GM21825 (cell line): ENCODE measurements at regions not wholly inside any gene's neighbourhood (a gene's known extent, or its start where the extent isn't known, plus 50 kb on each side); places are given as distances from the start of the nearest gene placed in this dataset.
"Not testable (repeated sequence)": the region's sequence is repeated elsewhere in the genome, so short reads cannot be mapped to it uniquely, and the experiment has no call there.

ENCODE experiments used
- ATAC-seq: cut with Tn5 transposase; IDR thresholded peaks from one replicate; pipeline ENCODE4 v1.9.1; 2021; ENCODE audit warnings: mild to moderate bottlenecking, moderate library complexity; ENCODE audit not compliant: unreplicated experiment

GRCh38 chr5:12668564-12668963, 764.3 kb upstream of the CTNND2 start:
- ATAC-seq, result no peak

GRCh38 chr5:12667818-12668217, 763.6 kb upstream of the CTNND2 start:
- ATAC-seq, result not testable (repeated sequence)

DNA sequence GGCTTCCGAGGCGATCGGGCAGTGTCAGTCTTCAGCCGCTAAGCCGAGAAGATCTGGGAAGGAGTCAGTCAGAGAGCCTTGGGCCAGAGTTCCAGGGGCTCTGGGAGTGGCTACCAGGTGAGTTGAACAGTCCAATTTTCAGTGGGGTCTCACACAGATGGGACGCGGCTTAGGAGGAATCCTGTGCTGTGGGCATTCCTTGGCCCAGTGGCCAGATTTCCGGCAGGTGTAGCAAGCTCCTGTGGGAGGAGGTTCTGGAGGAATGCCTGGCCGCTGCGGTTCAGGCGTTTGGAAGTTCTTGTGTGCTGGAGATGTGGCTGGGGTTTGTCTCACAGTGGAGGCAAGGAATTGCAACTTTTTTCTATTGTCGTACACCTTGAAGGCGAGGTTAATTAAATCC, 761.5 kb upstream of the CTNND2 start:
- not testable (repeated sequence) for ATAC-seq

DNA sequence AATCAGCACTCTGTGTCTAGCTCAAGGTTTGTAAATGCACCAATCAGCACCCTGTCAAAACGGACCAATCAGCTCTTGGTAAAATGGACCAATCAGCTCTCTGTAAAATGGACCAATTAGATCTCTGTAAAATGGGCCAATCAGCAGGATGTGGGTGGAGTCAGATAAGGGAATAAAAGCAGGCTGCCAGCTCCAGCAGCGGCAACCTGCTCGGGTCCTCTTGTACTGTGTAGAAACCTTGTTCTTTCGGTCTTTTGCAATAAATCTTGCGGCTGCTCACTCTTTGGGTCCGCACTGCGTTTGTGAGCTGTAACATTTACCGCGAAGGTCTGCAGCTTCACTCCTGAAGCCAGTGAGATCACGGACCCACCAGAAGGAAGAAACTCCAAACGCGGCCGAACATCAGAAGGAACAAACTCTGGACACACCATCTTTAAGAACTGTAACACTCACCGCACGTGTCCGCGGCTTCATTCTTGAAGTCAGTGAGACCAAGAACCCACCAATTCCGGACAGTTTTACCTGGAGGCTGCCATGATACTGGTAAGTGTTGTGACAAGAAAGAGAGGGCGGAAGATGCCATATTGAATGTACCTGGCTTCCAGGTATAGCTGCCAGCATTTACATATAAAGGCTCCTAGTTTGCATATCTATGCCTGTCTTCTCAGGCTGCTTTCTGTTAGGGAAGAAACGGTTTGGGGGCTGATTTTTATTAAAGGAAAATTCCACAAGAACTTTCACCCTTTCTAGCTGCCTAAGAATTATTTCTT, 758.5 kb upstream of the CTNND2 start:
- ATAC-seq, result no peak

GRCh38 chr5:12661617-12662370, 757.5 kb upstream of the CTNND2 start:
- ATAC-seq, result no peak

DNA sequence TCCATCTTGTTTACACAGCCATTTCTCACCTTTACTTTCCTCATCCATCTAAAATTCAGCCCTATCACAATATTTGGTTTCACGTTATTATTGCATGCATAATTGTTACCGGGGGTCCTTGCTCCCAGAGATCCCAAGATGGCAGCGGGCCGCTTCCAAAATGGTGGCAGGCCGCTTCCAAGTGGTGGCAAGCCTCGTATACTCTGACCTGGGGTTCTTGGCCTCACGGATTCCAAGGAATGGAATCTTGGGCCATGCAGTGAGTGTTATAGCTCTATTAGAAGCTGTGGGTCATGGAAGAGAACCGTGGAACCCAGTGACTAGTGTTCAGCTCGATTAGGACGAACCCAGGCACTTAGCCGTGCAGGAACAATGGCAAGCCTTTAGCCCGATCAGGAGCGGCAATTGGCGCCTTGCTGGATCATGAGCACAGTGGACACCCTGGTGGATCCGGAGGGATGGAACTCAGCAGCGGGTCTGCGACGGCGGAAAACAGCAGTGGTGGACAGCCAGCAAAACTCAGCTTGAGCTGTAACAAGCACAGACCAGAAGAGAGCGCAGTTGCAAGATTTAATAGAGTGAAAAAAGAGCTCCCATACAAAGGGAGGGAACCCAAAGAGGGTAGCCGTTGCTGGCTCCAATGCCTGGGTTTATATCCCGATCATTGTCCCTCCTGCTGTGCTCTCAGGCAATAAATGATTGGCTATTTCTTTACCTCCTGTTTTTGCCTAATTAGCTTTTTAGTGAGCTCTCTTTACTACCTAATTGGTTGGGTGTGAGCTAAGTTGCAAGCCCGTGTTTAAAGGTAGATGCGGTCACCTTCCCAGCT, 756.2 kb upstream of the CTNND2 start:
- ATAC-seq, result not testable (repeated sequence)

DNA sequence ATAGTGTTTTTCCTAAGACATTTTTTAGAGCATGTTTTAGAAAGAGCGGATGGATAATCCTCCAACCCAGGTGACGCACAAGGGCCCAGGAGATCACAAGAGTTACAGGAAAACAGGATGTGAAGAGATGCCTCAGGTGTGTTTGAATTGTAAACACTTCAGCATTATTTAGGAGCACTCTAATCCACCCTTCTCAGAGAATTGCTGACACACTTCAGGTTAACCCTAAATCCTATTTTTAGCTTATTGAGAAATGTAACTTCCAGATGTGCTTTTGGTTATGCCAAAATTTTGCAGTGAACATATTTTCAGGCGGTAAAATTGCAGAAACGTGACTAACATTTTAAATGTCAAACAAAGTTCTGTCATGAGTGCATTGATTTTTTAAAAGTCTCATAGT, 755.4 kb upstream of the CTNND2 start:
- ATAC-seq, result no peak

- no peak for ATAC-seq
Measured at GRCh38 chr5:12658871-12659446, 754.7 kb upstream of the CTNND2 start.

DNA sequence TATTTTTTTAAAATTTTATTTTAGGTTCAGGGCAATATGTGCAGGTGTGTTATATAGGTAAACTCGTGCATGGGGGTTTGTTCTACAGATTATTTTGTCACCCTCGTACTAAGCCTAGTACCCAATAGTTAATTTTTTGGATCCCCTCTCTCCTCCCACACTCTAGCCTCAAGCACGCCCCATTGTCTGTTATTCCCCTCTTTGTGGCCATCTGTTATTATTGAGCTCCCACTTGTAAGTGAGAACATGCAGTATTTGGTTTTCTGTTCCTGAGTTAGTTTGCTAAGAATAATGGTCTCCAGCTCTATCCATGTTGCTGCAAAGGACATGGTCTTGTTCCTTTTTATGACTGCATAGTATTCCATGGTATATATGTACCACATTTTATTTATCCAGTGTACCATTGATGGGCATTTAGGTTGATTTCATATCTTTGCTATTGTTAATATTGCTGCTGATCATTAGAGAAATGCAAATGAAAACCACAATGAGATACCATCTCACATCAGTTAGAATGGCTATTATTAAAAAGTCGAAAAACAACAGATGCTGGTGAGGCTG, 753.7 kb upstream of the CTNND2 start:
- ATAC-seq, result not testable (repeated sequence)

DNA sequence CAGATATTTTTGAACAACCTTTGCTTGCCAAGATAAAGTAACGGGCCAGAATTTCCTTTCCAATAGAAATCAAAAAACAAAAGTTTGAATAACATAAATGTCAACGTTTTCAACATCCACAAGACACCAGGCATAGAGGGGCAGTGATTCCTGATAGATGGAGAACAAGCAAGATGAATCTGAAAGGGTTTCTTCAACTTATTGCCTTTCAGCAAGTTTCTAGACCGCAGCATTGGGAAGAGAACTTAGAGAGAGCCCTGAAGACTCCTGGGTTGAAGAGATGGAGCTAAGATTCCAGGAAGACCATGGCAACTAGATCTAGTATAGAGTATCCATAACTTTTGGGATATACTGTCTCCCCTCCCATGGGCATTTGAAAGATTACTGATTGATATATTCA, 751.4 kb upstream of the CTNND2 start:
- no peak for ATAC-seq

DNA sequence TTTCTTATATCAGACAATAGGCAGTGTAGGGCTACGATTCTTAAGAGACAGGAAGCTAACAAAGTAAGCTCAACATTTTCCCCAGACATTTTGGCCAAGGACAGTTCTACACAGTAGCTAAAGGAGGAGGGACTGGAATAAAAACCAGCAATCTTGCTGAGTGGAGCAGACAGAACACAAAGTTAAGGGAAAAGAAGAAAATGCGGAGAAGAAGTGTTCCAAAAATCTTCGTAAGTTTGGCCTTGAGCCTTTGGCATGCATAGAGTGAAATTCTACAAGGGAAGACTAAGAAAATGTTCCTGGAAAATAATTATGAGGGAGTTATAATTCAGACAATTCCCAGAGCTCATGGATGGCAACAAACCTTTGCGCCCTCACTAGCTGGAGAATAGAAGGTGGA, 748.0 kb upstream of the CTNND2 start:
- no peak for ATAC-seq

DNA sequence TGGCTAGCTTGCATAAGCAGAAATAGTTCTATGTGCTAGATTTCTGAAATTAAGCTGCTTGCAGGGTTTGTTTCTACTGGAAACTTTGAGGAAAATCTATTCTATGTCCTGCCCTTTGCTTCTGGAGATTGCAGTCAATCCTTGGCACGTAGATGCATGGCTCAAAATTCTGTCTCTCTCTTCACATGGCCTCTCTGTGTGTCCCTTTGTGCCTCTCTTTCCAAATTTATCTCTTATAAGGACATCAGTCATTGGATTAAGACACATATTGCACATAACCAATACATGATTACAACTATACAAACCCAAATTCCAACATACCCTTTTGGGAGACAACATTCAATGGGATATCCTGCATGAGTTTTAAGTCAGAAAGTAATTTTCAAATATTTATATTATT, 744.3 kb upstream of the CTNND2 start:
- ATAC-seq, result no peak

DNA sequence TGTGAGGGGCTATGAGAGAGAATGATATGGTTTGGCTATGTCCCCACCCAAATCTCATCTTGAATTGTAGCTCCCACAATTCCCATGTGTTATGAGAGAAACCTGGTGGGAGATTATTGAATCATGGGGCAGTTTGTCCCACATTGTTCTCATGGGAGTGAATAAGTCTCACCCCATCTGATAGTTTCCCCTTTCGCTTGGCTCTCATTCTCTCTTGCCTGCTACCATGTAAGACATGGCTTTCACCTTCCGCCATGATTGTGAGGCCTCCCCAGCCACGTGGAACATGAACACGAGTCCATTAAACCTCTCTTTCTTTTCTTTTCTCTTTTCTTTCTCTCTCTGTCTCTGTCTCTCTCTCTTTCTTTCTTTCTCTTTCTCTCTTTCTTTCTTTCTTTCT, 743.4 kb upstream of the CTNND2 start:
- ATAC-seq, result no peak

GRCh38 chr5:12645582-12645981, 741.3 kb upstream of the CTNND2 start:
- ATAC-seq, result no peak

DNA sequence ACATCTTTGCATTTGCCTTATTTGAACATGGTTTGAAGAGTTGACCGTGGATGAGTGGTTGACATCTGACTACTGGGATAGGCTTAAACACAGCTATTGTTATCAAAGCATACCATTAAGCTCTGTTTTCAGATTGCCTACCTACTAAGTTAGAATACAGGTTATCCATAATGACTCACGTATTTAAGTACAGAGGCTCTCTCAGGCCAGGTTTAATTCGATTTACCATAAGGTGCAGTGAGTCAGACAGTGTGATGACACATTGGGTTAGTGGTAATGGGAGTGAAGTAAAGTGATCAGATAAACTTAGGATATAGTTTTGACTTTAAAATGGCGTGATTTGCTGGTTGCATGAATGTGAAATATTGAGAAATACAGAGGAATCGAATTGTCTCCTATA, 732.0 kb upstream of the CTNND2 start:
- no peak for ATAC-seq

- ATAC-seq, result no peak
Measured at GRCh38 chr5:12626556-12626955, 722.3 kb upstream of the CTNND2 start.

DNA sequence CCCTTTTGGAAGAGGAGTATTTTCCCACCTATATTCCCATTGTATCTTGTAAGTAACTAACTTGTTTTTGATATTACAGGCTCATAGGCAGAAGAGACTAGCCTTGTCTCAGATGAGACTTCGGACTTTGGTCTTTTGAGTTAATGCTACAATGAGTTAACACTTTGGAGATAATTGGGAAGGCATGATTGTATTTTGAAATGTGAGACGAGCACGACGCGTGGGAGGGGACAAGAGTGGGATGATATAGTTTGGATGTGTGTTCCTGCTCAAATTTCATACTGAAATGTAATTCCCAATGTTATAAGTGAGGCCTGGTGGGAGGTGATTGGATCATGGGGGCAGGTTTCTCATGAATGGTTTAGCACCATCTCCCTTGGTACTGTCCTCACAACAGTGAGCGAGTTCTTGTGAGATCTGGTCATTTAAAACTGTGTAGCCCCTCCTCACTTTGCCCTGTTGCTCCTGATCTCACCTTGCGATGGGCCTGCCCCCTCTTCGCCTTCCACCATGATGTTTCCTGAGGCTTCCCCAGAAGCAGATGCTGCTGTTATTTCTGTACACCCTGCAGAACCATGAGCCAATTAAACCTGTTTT, 721.5 kb upstream of the CTNND2 start:
- no peak for ATAC-seq

DNA sequence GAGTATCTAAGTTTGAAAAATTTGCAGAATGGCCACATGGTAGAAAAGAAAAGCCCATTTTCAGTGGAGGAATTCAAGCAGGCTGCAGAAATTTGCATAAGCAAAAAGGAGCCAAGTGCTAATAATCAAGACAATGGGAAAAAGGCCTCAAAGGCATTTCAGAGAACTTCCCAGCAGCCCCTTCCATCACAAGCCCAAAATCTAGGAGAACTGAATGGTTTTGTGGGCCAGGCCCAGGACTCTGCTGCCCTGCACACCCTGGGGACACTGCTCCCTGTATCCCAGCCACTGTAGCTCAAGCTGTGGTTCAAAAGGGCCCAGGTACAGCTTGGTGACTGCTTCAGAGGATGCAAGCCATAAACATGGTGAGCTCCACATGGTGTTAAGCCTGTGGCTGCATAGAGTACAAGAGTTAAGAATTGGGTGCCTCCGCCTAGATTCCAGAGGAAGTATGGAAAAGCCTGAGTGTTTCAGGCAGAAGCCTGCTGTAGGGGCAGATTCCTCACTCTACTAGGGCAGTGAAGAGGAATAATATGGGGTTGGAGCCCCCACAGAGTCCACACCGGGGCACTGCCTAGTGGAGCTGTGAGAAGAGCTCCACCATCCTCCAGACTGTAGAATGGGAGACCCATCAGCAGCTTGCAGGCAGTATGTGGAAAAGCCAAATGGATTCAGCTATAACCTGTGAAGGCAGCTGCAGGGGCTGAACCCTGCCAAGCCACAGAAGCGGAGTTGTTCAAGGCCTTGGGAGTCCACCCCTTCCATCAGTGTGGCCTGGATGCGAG, 720.7 kb upstream of the CTNND2 start:
- ATAC-seq, result no peak

GRCh38 chr5:12623408-12623807, 719.2 kb upstream of the CTNND2 start:
- ATAC-seq, result no peak

DNA sequence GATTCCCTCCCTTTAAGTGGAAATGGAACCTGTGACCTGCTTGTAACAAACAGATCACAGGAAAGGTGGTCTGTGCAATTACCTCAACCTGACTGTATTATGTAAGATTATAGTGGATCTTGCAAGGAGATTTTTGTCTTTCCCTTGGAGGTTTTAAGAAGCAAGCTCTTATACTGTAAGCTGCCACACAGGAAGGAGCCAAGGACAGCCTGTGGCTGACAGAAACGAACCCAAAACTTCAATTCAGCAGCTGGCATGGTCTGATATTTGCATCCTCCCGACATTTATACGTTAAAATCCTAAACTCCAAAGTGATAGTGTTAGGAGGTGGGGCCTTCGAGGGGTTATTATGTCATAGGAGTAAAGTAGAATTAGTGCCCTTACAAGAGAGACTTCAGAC, 711.8 kb upstream of the CTNND2 start:
- no peak for ATAC-seq
